Amygdala (tissue), 56 donors: ENCODE measurements at regions not wholly inside any gene's neighbourhood (a gene's known extent, or its start where the extent isn't known, plus 50 kb on each side); places are given as distances from the start of the nearest gene placed in this dataset.
"Not testable (repeated sequence)": the region's sequence is repeated elsewhere in the genome, so short reads cannot be mapped to it uniquely, and the experiment has no call there.

ENCODE experiments used
- DNase-seq, 56 donors: peaks; one replicate each; lab custom pipeline; 2025; lab: John Stamatoyannopoulos, UW

DNA sequence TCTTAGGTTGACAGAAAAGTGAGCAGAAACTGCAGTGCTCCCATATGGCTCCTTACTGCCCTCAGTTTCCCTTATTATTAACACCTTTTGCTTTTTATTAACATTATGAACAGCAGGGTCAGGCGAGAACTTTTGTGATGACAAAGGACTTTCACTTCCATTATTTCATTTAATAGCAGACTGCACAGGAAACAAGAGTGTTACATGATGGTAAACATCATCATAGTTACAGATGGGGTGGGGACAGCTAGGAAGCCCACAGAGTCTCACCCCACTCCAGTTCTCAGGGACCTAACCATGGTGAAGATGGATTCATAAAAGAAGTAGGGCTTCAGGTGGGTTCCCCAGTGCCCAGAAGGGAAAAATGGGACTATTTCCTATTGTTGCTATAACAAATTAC lies 110.1 kb upstream of the PELI2 start:
- DNase-seq = no peak

GRCh38 chr14:56008661-56009060 lies 109.5 kb upstream of the PELI2 start:
- DNase-seq = not testable (repeated sequence)

- peak in 1 of 56 donors; percentile 8 for DNase-seq
Observed at GRCh38 chr14:56023661-56024081, 94.5 kb upstream of the PELI2 start.

GRCh38 chr14:56025191-56025590 lies 93.0 kb upstream of the PELI2 start:
- DNase-seq = no peak

DNA sequence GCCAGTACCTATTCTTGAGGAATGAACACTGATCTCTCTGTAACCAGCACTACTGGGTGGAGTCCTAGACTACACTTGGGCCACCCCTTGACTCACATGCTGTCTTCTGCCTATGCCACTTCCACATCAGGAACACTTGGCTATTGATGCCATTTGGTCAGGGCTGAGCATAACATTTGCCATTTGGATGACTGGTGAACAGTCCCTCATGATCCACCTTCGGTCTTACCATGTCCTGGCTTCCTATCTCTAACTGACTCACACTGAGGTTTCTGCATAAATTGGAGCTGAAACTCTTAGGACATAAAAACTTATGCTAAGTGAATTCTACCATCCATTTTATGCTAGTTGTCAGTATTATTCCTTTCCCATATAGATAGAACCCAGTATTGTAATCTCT lies 91.7 kb upstream of the PELI2 start:
- DNase-seq = no peak

- no peak for DNase-seq
Observed at GRCh38 chr14:56027421-56027820, 90.8 kb upstream of the PELI2 start.

DNA sequence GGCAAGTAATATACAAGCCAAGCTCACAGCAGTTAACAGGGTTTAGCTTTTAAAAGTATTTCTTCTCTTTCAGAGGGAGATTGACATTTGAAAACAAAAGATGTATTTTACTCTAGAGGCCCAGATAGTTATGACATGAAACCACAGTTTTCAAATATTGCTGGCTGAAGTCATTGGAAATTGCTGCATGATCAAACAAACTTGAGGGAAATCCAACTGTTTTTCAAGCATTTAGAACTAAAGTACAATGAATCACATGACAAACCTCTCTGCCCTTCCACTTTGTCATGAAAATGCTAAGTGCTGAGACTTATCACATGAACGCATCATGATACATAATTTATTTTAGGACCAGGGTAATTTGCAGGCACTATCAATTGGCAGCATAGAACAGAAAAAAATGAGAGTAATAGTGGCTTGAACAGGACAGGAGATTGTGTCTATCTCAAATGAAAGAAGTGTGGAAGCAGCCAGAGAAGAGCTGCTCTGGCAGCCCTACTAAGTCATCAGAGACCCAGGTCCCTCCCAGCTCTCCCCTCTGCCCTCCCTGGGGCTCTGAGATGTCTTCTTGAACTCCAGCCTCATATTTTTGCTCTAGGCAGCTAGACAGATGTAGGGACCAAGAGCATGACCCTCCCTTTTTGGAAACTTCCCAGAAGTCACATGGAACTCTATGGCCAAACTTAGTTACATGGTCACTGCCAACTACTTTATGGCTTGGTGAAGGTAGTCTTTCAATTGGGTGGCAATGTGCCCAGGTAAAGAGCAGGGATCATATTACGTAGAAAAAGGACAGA lies 90.1 kb upstream of the PELI2 start:
- DNase-seq = no peak

- DNase-seq = no peak
Observed at GRCh38 chr14:56036353-56036752, 81.9 kb upstream of the PELI2 start.

DNA sequence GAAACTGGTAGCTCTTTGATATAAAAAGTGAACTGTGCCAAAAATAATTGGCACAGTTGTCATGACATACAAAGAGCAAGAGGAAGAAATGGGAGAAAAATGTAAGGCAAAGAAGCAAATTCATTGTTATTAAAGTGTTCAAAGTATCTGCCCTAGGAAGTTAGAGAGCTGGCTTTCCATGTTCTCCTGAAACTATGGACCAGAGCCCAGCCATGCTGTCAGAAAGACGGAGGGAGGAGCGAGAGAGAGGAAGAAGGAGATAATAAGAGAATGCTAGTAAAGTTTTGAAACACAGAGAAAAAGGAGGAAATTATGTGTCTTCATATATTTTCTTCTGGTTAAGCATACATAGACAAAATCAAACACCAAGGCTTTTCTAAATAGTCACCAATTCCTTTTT lies 78.1 kb upstream of the PELI2 start:
- DNase-seq = no peak

- no peak for DNase-seq
Observed at GRCh38 chr14:56044196-56044595, 74.0 kb upstream of the PELI2 start.

DNA sequence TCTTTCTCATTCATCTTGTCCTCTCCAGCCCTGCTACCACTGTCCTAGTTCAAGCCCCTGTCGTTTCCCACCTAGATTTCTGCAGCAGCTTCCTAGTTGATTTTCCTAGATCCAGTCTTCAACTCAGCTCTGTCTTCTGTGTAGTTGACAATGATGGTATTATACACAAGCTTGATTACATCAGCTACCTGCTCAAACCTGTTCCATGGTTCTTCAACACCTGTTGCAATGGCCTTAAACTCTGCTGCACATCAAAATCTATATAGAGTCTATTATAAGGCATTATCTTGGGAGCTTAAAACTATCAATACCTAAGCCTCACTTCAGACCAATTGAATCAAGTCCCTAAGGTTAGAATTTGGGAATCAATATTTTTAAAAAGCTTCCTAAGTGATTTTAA lies 71.7 kb upstream of the PELI2 start:
- DNase-seq = no peak

GRCh38 chr14:56046996-56047395 lies 71.2 kb upstream of the PELI2 start:
- no peak for DNase-seq

DNA sequence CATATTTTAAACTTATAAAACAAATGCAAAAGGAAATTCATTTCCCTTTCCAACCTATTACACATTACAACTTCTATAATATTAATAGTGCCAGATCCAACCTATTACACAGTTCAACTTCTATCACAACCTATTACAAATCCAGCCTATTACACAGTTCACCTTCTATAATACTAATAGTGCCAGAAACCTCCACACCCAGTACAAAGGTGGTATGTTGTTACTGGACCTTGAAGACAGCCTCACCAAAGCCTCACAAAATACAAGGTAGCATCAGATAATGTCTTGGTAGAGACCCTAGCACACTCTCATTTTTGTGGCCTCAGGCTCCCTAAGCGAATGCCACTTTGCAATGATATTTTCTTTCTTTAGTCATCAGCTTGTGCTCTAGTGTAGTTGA lies 68.7 kb upstream of the PELI2 start:
- DNase-seq = no peak

DNA sequence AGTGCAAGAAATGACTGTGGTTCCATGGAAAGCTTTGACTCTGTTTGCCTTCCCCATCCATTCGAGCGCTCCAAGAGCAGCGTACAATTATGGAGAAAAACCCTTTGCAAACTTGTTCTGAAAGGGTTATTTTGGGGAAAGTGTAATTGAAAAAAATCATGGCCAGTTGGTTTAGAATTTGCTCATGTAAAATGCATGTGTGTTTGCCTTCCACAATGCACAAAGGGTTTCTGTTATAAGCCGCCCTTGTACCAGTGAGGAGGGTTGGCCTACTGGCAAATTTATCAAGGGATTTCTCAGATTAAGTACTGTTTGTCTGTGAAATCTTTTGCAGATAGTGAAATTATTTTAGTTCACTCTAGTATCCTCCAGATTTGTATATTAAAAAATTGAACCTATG lies 62.7 kb upstream of the PELI2 start:
- DNase-seq = peak in 16 of 56 donors; percentile 1 to 47 (median 13)

GRCh38 chr14:56056031-56056430 lies 62.2 kb upstream of the PELI2 start:
- no peak for DNase-seq

DNA sequence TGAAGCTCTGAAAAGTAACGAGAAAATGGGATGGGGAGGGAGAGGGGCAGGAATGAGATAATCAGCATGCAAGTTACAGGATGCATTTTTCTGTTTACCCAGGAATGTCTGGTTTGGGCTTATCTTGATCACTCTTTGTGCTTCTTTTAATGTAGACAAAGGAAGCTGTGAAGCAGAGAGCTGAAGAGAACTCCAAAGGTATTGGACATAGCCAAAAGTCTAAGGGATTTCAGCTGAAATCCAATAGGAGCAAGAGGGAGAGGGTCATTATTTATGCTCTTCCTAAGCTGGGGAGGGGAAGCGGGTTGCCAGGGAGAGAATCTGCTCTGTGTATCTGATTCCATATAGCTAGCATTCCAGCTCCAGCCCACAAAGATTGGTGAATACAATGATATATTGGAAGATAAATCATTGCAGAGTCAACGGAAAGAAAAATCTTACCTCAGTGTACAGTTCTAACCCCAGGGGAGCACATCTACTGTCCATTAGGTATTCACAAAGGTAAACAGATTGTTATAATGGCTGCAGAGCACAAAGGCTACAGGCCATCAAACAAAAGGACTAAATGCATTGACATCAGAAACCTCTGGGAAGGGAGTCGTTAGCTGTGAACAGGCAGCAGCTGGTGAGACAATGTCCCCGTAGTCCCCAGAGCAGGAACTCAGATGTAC lies 61.0 kb upstream of the PELI2 start:
- DNase-seq = no peak

- DNase-seq = no peak
Observed at GRCh38 chr14:56057767-56058166, 60.4 kb upstream of the PELI2 start.

DNA sequence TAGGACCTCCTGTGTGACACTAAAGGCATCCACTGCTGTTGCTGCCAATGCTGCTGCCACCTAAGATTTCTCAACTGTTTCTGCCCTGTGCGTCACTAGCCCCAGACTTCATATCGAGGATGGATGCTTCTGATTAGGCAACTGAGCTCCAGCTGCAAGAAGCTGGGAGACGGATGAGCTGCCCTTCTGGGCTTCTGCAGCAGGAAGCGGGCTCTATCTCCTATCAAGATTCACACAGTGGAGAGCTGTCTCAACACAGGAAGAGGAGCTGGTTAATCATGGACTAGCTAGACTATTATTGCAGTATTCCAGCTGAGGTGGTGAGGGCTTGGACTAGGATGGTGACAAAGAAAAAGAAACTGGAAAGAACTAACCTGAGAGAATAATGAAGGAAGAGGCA lies 59.2 kb upstream of the PELI2 start:
- DNase-seq = no peak

DNA sequence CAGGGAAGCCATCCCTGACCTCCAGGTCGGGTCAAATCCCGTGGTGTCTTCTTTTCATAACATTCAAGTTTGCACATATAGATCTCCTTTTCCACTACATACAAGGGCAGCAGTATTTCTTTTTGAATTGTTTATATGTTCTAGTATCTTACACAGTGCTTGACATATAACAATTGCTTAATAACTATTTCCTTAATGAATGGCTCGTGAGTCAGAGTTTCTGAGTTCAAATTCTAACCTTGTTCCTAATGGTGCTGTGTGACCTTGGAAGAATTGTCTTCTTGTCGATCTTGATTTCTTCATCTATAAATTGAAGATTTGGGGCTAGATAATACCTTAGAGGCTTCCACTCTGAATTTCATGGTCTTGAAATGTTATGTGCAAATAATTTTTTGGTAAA lies 57.2 kb upstream of the PELI2 start:
- DNase-seq = no peak

- DNase-seq = no peak
Observed at GRCh38 chr14:56063131-56063530, 55.1 kb upstream of the PELI2 start.

GRCh38 chr14:56064513-56064912 lies 53.7 kb upstream of the PELI2 start:
- DNase-seq = no peak

- not testable (repeated sequence) for DNase-seq
Observed at GRCh38 chr14:56065199-56065598, 53.0 kb upstream of the PELI2 start.
